Spinal cord (tissue), 9 donors: ENCODE measurements at regions not wholly inside any gene's neighbourhood (a gene's known extent, or its start where the extent isn't known, plus 50 kb on each side); places are given as distances from the start of the nearest gene placed in this dataset.

ENCODE experiments used
- DNase-seq, 6 donors: peaks; one replicate each; pipeline versions ENCODE4 v3.0.0 to v3.0.0-alpha.2; 2013 to 2015; ENCODE audit warnings: low spot score in 6 of 6, low read depth in 4 of 6
- H3K27ac ChIP-seq: one replicate; pipeline ENCODE4 v1.5.1; 2013; ENCODE audit warnings: low read depth, low read length, control low read depth
- H3K27me3 ChIP-seq: one replicate; pipeline ENCODE4 v1.6.1; 2013; ENCODE audit warnings: low read length; ENCODE audit not compliant: control insufficient read depth, insufficient read depth
- H3K36me3 ChIP-seq: one replicate; pipeline ENCODE4 v1.6.1; 2013; ENCODE audit warnings: low read length; ENCODE audit not compliant: control insufficient read depth, insufficient read depth
- H3K4me1 ChIP-seq: one replicate; pipeline ENCODE4 v1.6.1; 2013; ENCODE audit warnings: low read length; ENCODE audit not compliant: control insufficient read depth, insufficient read depth
- H3K4me3 ChIP-seq: one replicate; pipeline ENCODE4 v1.5.1; 2013; ENCODE audit warnings: low read depth, low read length, control low read depth
- H3K9me3 ChIP-seq: one replicate; pipeline ENCODE4 v1.6.1; 2013; ENCODE audit warnings: low read length; ENCODE audit not compliant: control insufficient read depth, insufficient read depth
- WGBS: methylation state at CpG from one replicate; pipeline ENCODE4 v1.1.5; 2013; ENCODE audit warnings: missing lambda C conversion rate; ENCODE audit not compliant: insufficient coverage; 5-methylcytosine and 5-hydroxymethylcytosine counted together
- donor health status: healthy.

DNA sequence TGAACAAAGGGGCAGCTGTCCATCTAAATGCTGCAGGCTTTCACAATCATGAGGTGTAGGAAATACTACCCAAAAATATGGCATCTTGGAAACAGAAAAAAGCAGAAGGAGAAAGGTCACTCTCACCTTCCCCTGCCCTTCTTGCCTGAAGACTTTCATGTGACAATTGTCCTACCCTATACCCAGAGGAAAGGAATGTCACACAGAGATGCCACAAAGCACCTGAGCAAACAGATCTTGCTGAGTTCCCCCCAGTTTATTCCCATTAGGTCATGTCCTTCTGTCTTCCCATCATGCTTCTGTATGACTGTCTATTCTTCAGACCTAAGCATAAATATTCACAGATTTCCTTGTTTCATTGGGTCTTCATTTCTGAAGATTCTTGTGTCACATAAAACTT lies 95.5 kb upstream of the KCNK12 start:
- Histone ChIP-seq H3K27me3 (no peaks in the 10 kb centered on the region), H3K9me3 (no peaks in the 10 kb centered on the region), H3K4me3 (no peak overlapping the region), H3K36me3 (no peaks in the 10 kb centered on the region), H3K27ac (no peak overlapping the region), H3K4me1 (no peaks in the 10 kb centered on the region)
- no peak for DNase-seq

- no peak overlapping the region for H3K27ac ChIP-seq
- H3K36me3 ChIP-seq = no peaks in the 10 kb centered on the region
- H3K4me3 ChIP-seq = no peak overlapping the region
- H3K9me3 ChIP-seq = no peaks in the 10 kb centered on the region
- no peaks in the 10 kb centered on the region for H3K4me1 ChIP-seq
- H3K27me3 ChIP-seq = no peaks in the 10 kb centered on the region
- no peak for DNase-seq
- WGBS = 53% methylated on average over 4 of the region's 7 CpGs
These were observed 94.0 kb upstream of the KCNK12 start for GRCh38 chr2:47664817-47665216.

- no CpG with 5 or more reads among the region's 1 CpG for WGBS
- no peaks in the 10 kb centered on the region for H3K27me3 ChIP-seq
- no peaks in the 10 kb centered on the region for H3K9me3 ChIP-seq
- no peaks in the 10 kb centered on the region for H3K4me1 ChIP-seq
- no peak overlapping the region for H3K4me3 ChIP-seq
- no peak for DNase-seq
- H3K27ac ChIP-seq = no peak overlapping the region
- H3K36me3 ChIP-seq = no peaks in the 10 kb centered on the region
These were observed 91.8 kb upstream of the KCNK12 start for GRCh38 chr2:47662552-47662951.

DNA sequence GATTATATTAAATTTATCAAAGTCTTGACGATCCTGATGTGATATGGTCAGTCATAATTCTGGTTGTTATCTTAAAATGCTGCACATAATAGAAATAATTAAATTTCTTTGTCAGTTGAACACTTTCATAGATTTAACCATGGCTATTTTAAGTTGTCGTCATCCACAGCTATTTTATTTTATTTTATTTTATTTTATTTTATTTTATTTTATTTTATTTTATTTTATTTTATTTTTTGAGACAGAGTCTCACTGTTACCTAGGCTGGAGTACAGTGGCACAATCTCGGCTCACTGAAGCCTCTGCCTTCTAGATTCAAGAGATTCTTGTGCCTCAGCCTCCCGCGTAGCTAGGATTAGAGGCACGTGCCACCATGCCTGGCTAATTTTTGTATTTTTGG lies 90.5 kb upstream of the KCNK12 start:
- H3K4me1 ChIP-seq = no peaks in the 10 kb centered on the region
- no peaks in the 10 kb centered on the region for H3K36me3 ChIP-seq
- no peak overlapping the region for H3K27ac ChIP-seq
- H3K4me3 ChIP-seq = no peak overlapping the region
- H3K27me3 ChIP-seq = no peaks in the 10 kb centered on the region
- no peak for DNase-seq
- 100% methylated on average over 1 of the region's 6 CpGs for WGBS
- no peaks in the 10 kb centered on the region for H3K9me3 ChIP-seq

DNA sequence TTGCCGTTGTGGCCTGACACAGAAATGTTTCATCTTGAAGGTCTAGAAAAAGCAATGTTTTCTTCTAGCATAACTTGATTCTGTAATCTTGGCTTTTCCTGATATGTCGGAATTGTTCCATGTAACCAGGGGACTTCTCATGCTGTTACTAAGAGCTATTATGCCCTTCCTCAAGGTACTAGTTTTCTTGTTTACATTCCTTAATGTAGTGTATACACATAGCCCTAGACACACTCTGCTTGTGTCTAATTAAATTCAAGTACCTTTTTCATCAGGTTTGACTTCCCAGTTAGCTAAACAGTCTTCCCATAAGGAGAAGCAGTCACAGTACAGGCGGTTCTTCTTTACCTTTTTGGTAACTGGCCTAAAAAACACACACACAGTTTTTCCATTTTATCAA lies 89.4 kb upstream of the KCNK12 start:
- no peaks in the 10 kb centered on the region for H3K9me3 ChIP-seq
- DNase-seq = peak in 1 of 6 donors; percentile 57
- H3K4me1 ChIP-seq = peaks cover 2% of the 10 kb centered on the region
- no peaks in the 10 kb centered on the region for H3K36me3 ChIP-seq
- no peak overlapping the region for H3K27ac ChIP-seq
- whole genome bisulfite sequencing = 50% methylated on average over 1 of the region's 3 CpGs
- no peak overlapping the region for H3K4me3 ChIP-seq
- no peaks in the 10 kb centered on the region for H3K27me3 ChIP-seq

DNA sequence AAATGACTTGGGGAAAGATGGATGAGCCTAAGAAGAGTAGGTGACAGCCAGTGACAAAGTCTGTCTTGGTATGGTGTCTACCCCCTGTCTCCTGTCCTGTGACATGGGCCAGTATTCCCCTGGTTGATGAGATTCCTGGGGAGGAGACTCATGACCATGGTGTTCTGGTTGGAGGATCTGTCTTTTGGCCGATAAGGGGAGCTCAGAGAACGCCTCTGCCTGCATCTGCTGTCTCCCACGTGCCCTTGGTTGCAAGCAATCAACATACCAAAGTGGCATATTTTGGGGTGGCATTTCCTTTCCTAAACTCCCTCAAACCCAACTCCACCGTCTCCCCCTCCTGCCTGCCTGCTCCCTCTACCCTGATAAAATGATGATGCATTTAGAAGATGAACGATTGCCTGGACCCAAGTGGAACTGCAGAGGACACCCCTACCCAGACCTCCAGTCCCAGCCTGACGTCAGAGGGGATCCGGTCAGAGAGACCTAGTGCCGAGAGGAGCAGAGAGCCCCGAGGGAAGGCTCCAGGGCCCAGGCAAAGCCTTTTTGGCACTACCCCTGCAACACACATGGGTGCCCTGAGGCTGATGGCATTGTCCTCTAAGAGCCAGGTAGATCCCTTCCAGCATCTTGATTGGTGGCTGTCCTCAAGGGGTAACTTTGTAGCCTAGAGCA lies 88.0 kb upstream of the KCNK12 start:
- no peak overlapping the region for H3K27ac ChIP-seq
- DNase-seq = no peak
- H3K27me3 ChIP-seq = no peaks in the 10 kb centered on the region
- H3K4me3 ChIP-seq = no peak overlapping the region
- H3K36me3 ChIP-seq = no peaks in the 10 kb centered on the region
- H3K9me3 ChIP-seq = no peaks in the 10 kb centered on the region
- H3K4me1 ChIP-seq = peaks cover 16% of the 10 kb centered on the region
- 91% methylated on average over 4 of the region's 9 CpGs for WGBS

GRCh38 chr2:47657886-47658489 lies 87.2 kb upstream of the KCNK12 start:
- Histone ChIP-seq H3K4me1 (peaks cover 20% of the 10 kb centered on the region), H3K36me3 (no peaks in the 10 kb centered on the region), H3K4me3 (no peak overlapping the region), H3K9me3 (no peaks in the 10 kb centered on the region), H3K27me3 (no peaks in the 10 kb centered on the region), H3K27ac (no peak overlapping the region)
- DNase-seq = no peak
- WGBS = 81% methylated on average over 5 of the region's 7 CpGs

GRCh38 chr2:47656715-47657600 lies 86.2 kb upstream of the KCNK12 start:
- H3K4me3 ChIP-seq = no peak overlapping the region
- H3K4me1 ChIP-seq = peaks cover 22% of the 10 kb centered on the region
- no peaks in the 10 kb centered on the region for H3K36me3 ChIP-seq
- WGBS = 94% methylated on average over 7 of the region's 8 CpGs
- no peak overlapping the region for H3K27ac ChIP-seq
- no peak for DNase-seq
- H3K9me3 ChIP-seq = no peaks in the 10 kb centered on the region
- H3K27me3 ChIP-seq = no peaks in the 10 kb centered on the region

GRCh38 chr2:47655563-47655880 lies 84.7 kb upstream of the KCNK12 start:
- H3K36me3 ChIP-seq = no peaks in the 10 kb centered on the region
- peaks cover 22% of the 10 kb centered on the region for H3K4me1 ChIP-seq
- H3K27ac ChIP-seq = no peak overlapping the region
- 13% methylated on average over 1 of the region's 2 CpGs for WGBS
- DNase-seq = no peak
- H3K27me3 ChIP-seq = no peaks in the 10 kb centered on the region
- H3K4me3 ChIP-seq = no peak overlapping the region
- H3K9me3 ChIP-seq = no peaks in the 10 kb centered on the region
